DMS 273 (cell line): ENCODE measurements at regions not wholly inside any gene's neighbourhood (a gene's known extent, or its start where the extent isn't known, plus 50 kb on each side); places are given as distances from the start of the nearest gene placed in this dataset.
"Not testable (repeated sequence)": the region's sequence is repeated elsewhere in the genome, so short reads cannot be mapped to it uniquely, and the experiment has no call there.

Experiments used
- DNase-seq: peaks from one replicate; lab custom pipeline; 2025; ENCODE audit not compliant: unreplicated experiment; lab: John Stamatoyannopoulos, UW

GRCh38 chr2:9707611-9708160 lies 76.9 kb upstream of the YWHAQ start:
- DNase-seq = peak; percentile 21

DNA sequence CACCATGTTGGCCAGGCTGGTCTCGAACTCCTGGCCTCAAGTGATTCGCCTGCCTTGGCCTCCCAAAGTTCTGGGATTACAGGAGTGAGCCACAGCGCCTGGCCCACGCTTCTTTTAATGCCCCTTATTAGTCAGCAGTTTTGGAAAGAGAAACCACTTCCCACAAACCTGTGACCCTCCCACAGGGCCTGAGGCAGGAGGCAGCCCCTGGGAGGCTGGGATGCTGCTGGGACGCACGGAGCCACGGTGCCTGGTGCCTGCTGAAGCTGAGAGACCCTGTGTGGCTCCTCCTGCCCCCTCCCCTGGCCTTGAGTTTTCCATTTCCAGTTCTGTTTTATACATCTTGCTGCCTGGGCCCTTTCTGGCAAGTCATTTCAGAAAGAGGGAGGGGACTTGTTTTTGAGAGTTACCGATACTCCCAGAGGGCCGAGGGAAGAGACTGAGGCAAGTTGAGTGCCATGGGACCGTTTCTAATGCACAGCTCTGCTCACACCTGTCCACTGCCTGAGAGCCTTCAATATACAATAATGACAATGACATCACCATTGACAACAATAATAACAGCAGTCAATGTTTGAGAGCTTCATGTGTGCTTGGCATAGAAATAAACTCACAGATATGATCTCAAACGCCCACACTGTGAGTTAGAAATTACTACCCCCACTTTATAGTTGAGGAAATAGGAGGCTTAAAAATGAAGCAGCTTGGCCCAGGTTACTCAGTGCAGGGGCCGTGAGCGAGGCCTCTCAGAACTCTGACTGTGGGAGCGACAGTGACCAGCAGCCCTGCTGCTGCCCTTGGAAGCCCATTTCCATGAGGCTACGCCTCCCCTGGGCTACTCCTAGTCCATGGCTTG lies 78.1 kb upstream of the YWHAQ start:
- no peak for DNase-seq

GRCh38 chr2:9709539-9710285 lies 78.9 kb upstream of the YWHAQ start:
- peak; percentile 31 for DNase-seq

DNA sequence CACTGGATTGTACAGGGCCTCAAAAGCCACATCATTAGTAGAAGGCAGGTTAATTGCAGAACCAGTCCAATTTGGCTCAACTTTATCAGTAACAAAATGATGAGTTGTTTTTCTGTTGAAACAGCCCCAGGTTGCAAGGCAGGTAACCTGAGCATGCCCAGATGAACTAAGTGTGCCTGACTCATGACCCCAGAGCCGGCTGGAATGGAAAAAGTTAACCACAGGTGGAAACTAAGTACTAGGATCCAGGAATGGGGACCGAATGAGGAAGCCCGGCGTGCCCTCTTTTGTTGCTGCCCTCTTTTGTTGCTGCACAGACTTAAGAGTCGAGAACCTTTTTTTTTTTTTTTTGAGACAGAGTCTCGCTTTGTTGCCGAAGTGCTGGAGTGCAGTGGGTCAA lies 79.5 kb upstream of the YWHAQ start:
- DNase-seq = no peak

DNA sequence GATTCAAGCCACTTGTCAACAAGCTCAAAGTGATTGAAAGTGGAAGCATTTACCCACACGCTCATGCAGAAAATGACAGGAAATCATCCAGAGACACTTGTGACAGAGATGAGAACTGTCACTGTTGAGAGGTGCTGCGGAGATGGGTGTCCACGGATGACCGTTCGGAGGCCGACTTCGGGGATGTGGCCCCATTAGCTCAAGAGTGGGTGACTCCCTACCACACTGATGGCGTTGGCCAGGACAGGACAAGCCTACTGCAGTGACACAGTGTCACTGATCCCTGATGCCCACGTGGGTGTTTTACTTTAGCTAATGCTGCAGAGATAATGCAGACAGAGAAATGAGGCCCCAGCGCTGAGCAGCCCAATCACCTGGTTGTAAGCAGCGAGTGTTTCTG lies 81.5 kb upstream of the YWHAQ start:
- no peak for DNase-seq

- DNase-seq = no peak
These were observed 83.9 kb upstream of the YWHAQ start for GRCh38 chr2:9714630-9715214.

DNA sequence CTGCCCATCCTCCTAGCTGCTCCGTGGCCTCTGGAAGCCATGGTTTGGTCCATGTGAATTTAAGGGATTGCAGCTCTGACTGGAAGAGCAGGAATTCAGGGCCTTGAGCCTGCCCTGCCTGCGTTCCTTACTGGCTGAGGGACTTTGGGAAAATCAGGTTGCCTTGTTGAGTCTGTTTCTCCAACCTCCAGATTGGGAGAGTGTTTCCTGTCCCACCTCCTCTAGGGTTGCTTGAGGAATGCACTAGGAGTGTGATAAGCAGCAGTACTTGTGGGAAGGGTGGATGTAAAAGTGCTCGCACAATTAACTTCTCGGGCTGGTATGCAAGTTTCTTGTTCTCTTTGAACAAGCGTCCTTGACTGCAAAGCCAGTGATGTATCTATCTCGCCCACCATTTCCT lies 84.4 kb upstream of the YWHAQ start:
- no peak for DNase-seq

DNA sequence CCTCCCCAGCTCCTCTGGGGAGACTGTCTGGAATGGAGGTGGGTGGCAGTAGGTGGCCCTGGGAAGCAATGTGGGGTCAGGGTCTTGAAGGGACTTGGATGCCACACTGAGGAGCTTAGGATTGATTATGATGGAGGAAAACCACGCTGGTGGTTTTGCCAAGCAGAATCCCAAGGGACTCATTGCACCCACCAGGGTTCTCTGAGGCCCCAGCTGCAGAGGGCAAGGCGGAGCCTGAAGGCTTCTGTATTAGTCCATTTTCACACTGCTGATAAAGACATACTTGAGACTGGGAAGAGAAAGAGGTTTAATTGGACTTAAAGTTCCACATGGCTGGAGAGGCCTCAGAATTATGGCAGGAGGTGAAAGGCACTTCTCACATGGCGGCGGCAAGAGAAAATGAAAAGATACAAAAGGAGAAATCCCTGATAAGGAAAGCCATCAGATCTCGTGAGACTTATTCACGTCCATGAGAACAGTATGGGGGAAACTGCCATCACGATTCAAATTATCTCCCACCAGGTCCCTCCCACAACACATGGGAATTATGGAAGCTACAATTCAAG lies 87.2 kb upstream of the YWHAQ start:
- DNase-seq = no peak

- DNase-seq = peak; percentile 42
These were observed 89.7 kb upstream of the YWHAQ start for GRCh38 chr2:9720352-9721093.

DNA sequence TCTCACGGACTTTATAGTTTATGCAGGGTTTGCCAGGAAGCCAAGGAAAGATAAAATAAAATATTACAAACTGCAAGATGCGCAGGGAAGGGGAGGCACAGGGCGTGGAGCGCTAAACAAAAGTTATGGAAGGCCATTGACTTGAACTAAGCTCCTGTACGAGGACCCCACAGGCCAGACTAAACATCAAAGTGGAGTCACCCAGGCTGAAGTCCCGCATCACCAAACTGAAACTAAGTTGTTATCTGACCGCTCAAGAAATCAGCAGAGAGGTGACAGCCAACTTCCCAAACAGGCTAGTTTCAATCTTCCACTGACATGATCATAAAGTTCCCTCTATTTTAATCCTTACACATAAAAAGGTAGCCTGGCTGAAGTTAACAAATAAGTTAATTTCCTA lies 90.5 kb upstream of the YWHAQ start:
- no peak for DNase-seq

DNA sequence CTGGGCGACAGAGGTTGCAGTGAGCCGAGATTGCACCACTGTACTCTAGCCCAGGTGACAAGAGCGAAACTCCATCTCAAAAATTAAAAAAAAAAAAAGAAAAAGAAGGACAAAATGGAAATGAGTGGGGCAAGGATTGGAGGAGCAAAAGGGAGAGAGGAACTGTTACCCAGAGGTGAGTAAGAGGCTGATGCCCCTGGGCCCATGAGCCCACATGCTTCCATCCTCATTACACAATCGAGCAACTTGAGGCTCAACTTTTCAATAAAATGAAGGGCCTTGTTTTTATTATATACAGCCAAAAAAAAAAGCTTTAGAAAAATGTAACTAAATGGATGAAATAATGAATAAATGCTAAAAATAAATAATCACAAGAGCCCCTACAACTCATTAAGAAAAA lies 91.7 kb upstream of the YWHAQ start:
- no peak for DNase-seq

DNA sequence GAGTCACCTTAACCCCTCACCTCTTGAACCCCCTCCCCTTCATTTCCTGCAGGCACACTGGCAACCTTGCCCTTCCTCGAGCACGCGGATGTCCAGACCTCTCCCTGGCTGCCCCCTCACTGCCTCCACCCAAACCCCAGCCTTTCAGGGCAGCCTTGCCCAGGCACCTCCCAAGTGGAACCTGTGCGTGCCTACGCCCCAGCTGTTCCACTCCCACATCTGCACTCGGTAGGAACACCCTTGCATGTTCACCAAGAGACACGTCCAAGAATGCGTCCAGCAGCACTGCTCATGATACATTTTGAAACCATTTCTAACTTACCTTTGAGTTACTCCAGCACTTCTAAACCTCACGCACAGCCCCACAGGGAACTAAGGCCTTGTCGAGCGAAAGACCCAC lies 93.8 kb upstream of the YWHAQ start:
- no peak for DNase-seq

- no peak for DNase-seq
These were observed 94.3 kb upstream of the YWHAQ start for GRCh38 chr2:9725106-9725505.

GRCh38 chr2:9726016-9726415 lies 95.2 kb upstream of the YWHAQ start:
- DNase-seq = not testable (repeated sequence)

DNA sequence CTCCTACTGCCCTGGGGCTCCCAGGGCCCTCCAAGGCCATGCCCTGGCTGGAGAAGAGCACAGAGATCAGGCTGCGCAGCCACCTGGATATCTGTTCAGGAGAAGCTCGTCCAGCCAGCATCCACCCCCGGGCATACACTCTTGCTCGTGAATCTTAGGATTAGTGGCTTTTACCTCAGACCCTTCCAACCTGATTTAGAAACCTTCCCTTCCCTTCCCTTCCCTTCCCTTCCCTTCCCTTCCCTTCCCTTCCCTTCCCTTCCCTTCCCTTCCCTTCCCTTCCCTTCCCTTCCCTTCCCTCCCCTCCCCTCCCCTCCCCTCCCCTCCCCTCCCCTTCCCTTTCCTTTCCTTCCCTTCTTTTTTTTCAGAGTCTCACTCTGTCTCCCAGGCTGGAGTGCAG lies 99.7 kb upstream of the YWHAQ start:
- not testable (repeated sequence) for DNase-seq

DNA sequence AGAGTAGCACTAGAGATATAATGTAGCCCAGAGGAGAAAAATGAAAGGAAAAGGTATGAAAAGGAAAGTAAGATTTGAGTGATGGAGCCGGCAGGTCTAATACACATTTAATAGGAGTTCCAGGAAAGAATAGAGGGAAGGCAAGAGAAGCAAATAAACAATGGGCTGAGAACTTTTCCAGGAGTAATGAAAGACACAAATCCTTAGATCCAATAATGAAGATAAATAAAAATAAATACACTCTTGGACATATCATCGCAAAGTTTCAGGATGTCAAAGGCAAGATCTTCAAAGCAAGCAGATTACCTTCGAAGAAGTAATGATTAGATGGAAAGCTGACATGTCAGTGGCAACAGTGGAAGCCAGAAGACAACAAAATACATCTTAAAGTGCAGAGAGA lies 102.0 kb upstream of the YWHAQ start:
- DNase-seq = no peak

DNA sequence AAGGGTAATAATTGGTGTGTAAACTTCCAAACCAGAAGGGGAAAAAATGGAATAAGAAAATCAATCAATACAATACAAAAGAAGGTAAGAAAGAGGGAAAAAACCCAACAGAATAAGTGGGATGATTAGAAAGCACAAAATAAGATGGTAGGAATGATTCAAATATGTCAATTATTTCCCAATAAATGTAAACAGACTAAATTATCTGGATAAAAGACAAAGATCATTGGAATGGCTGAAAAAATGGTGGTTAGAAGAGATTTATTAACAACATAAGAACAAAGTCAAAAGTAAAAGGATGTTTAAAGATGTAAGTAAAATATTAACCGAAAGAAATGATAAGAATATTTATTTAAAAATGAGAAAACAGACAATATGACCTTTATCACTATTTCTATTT lies 103.5 kb upstream of the YWHAQ start:
- DNase-seq = no peak

- DNase-seq = no peak
These were observed 104.5 kb upstream of the YWHAQ start for GRCh38 chr2:9735335-9735734.

- no peak for DNase-seq
These were observed 105.2 kb upstream of the YWHAQ start for GRCh38 chr2:9736021-9736420.

DNA sequence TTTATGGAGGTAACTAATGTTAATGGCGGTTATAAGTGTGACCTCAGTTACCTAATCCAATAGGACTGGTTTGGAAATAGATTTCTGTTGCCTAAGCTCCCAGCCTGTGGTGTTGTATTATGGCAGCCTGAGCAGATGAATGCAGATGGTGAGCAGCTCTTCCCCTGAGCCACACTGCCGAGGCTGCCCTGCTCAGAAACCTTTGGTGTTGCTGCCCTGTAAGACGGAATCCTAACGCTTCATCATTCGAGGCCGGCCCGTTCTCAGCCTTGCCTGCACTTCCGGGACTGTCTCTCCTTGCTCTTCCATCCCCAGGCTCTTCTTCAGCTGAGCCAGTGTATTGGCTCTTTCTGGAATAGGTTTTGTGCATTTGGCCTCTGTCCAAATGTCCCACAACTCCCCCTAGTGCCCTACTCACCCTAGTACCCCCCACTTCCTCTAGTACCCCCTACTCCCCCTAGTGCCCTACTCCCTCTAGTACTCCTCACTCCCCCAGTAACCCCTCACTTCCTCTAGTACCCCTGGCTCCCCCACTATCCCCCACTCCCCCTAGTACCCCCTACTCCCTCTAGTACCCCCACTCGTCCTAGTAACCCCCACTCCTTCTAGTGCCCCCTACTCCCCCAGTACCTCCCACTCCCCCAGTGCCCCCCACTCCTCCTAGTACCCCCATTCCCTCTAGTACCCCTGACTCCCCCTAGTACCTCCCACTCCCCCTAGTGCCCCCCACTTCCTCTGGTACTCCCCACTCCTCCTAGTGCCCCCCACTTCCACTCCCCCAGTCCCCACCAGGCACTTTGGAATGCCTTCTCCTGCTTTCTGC lies 106.0 kb upstream of the TAF1B start:
- peak; percentile 46 for DNase-seq
